MM.1S (cell line): ENCODE measurements at regions not wholly inside any gene's neighbourhood (a gene's known extent, or its start where the extent isn't known, plus 50 kb on each side); places are given as distances from the start of the nearest gene placed in this dataset.

Experiments
- DNase-seq: peaks from one replicate; pipeline ENCODE4 v3.0.0-alpha.2; 2015
- H2AFZ ChIP-seq: fragments of 300-600 bp; sonication (generic); 2 replicates; pipeline ENCODE4 v1.6.0; 2016; ENCODE audit warnings: antibody characterized with exemption, low read length
- H3F3A ChIP-seq: fragments of 300-600 bp; sonication (generic); 2 replicates; pipeline ENCODE4 v1.6.1; 2016; ENCODE audit warnings: mild to moderate bottlenecking, antibody characterized with exemption, low read length, moderate library complexity, mixed read lengths; ENCODE audit not compliant: insufficient read depth
- H3K27ac ChIP-seq: fragments of 300-600 bp; sonication (generic); 2 replicates; pipeline ENCODE4 v1.5.1; 2016; ENCODE audit warnings: mild to moderate bottlenecking, low read length
- H3K27me3 ChIP-seq: fragments of 300-600 bp; sonication (generic); replicated peaks from 2 replicates; pipeline ENCODE4 v1.6.0; 2016; ENCODE audit warnings: low read length; ENCODE audit not compliant: insufficient read depth
- H3K36me3 ChIP-seq: fragments of 300-600 bp; sonication (generic); replicated peaks from 2 replicates; pipeline ENCODE4 v1.6.1; 2016; ENCODE audit warnings: mild to moderate bottlenecking, low read length, mixed read lengths; ENCODE audit not compliant: insufficient read depth
- H3K4me1 ChIP-seq: fragments of 300-600 bp; sonication (generic); 2 replicates; pipeline ENCODE4 v1.6.1; 2016; ENCODE audit warnings: low read length, mixed read lengths
- H3K4me2 ChIP-seq: fragments of 300-600 bp; sonication (generic); 2 replicates; pipeline ENCODE4 v1.6.0; 2016; ENCODE audit warnings: low read depth, low read length
- H3K4me3 ChIP-seq: fragments of 300-600 bp; sonication (generic); 2 replicates; pipeline ENCODE4 v1.5.1; 2016; ENCODE audit warnings: low read length, mixed read lengths
- H3K79me2 ChIP-seq: fragments of 300-600 bp; sonication (generic); 2 replicates; pipeline ENCODE4 v1.6.1; 2016; ENCODE audit warnings: mixed run types, low read length, mixed read lengths
- H3K9ac ChIP-seq: fragments of 300-600 bp; sonication (generic); 2 replicates; pipeline ENCODE4 v1.6.1; 2016; ENCODE audit warnings: low read length, mixed read lengths
- H3K9me2 ChIP-seq: fragments of 300-600 bp; sonication (generic); replicated peaks from 2 replicates; pipeline ENCODE4 v1.6.1; 2016; ENCODE audit warnings: mild to moderate bottlenecking, low read length, mixed read lengths; ENCODE audit not compliant: insufficient read depth
- H3K9me3 ChIP-seq: fragments of 300-600 bp; sonication (generic); replicated peaks from 2 replicates; pipeline ENCODE4 v1.6.1; 2016; ENCODE audit warnings: mild to moderate bottlenecking, low read length, mixed read lengths; ENCODE audit not compliant: insufficient read depth
- H4K20me1 ChIP-seq: fragments of 300-600 bp; sonication (generic); 2 replicates; pipeline ENCODE4 v1.6.1; 2016; ENCODE audit warnings: mild to moderate bottlenecking, low read length, moderate library complexity, mixed read lengths; ENCODE audit not compliant: insufficient read depth
- CTCF ChIP-seq: fragments of 300-600 bp; sonication (generic); IDR thresholded peaks from 2 replicates; pipeline ENCODE4 v1.5.1; 2016; ENCODE audit warnings: antibody characterized with exemption, low read length, mixed read lengths
- EZH2 ChIP-seq: fragments of 300-600 bp; sonication (generic); optimal IDR thresholded peaks from 2 replicates; pipeline ENCODE3; 2017; ENCODE audit warnings: low read depth, mild to moderate bottlenecking, antibody characterized with exemption, low read length, mixed read lengths
- EZH2phosphoT487 ChIP-seq: fragments of 300-600 bp; sonication (generic); IDR thresholded peaks from 2 replicates; pipeline ENCODE4 v1.6.1; 2018; ENCODE audit warnings: antibody characterized with exemption, low read length

GRCh38 chr9:81758123-81758797 lies 68.9 kb upstream of the TLE1 start:
- Histone ChIP-seq H3K4me3 (no peak overlapping the region), H3K27me3 (no peaks in the 10 kb centered on the region), H2AFZ (no peak overlapping the region), H3K4me2 (no peak overlapping the region), H3K79me2 (no peaks in the 10 kb centered on the region), H3K9me2 (no peaks in the 10 kb centered on the region), H3K36me3 (no peaks in the 10 kb centered on the region), H3K27ac (no peak overlapping the region), H3F3A (no peaks in the 10 kb centered on the region), H3K9me3 (no peaks in the 10 kb centered on the region), H4K20me1 (no peaks in the 10 kb centered on the region), H3K9ac (no peak overlapping the region), H3K4me1 (no peaks in the 10 kb centered on the region)
- TF ChIP-seq EZH2 (no peak), EZH2phosphoT487 (no peak)
- no peak for DNase-seq

- H3K27me3 ChIP-seq: no peaks in the 10 kb centered on the region
- H3K4me2 ChIP-seq: no peak overlapping the region
- H3K4me3 ChIP-seq: no peak overlapping the region
- TF ChIP-seq EZH2phosphoT487 (no peak), CTCF (no peak), EZH2 (no peak)
- H3K27ac ChIP-seq: no peak overlapping the region
- no peaks in the 10 kb centered on the region for H3K9me2 ChIP-seq
- H3K9ac ChIP-seq: no peak overlapping the region
- H2AFZ ChIP-seq: no peak overlapping the region
- H3K36me3 ChIP-seq: no peaks in the 10 kb centered on the region
- H3K4me1 ChIP-seq: no peaks in the 10 kb centered on the region
- no peak for DNase-seq
- no peaks in the 10 kb centered on the region for H3K9me3 ChIP-seq
- H3F3A ChIP-seq: no peaks in the 10 kb centered on the region
- no peaks in the 10 kb centered on the region for H4K20me1 ChIP-seq
- no peaks in the 10 kb centered on the region for H3K79me2 ChIP-seq
Measured at GRCh38 chr9:81759680-81760215, 70.4 kb upstream of the TLE1 start.

GRCh38 chr9:81767921-81768320 lies 78.6 kb upstream of the TLE1 start:
- Histone ChIP-seq H3K9me2 (no peaks in the 10 kb centered on the region), H3K27ac (no peak overlapping the region), H3K79me2 (no peaks in the 10 kb centered on the region), H3K4me3 (no peak overlapping the region), H3K36me3 (no peaks in the 10 kb centered on the region), H3K9me3 (no peaks in the 10 kb centered on the region), H3K9ac (no peak overlapping the region), H3K27me3 (no peaks in the 10 kb centered on the region), H3K4me1 (no peaks in the 10 kb centered on the region), H2AFZ (no peak overlapping the region), H3K4me2 (no peak overlapping the region), H3F3A (no peaks in the 10 kb centered on the region), H4K20me1 (no peaks in the 10 kb centered on the region)
- DNase-seq: no peak
- TF ChIP-seq CTCF (no peak), EZH2phosphoT487 (no peak), EZH2 (no peak)

DNA sequence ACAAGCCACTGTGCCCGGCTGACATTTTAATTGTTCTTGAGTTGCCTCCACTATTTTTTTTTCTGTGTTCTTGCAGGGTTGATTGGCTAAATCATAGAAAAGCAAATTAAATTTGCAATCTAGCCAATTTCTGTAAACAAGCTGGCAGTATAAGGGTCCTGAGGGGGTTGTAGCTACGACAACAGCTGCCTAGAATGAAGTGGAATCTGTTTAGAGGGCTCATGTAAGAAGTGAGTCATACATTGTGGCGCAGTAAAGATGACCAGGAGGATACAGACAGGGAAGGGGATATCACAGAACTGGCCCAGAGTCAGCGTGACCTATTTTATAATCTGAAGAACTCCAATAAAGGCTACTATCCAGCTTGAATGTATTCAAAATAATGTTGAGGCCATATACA lies 82.2 kb upstream of the TLE1 start:
- Histone ChIP-seq H3K4me1 (no peaks in the 10 kb centered on the region), H3K79me2 (no peaks in the 10 kb centered on the region), H3K9me2 (no peaks in the 10 kb centered on the region), H3K4me3 (no peak overlapping the region), H3K36me3 (no peaks in the 10 kb centered on the region), H3K27ac (no peak overlapping the region), H3K9ac (no peak overlapping the region), H3K4me2 (no peak overlapping the region), H3F3A (no peaks in the 10 kb centered on the region), H2AFZ (no peak overlapping the region), H3K9me3 (no peaks in the 10 kb centered on the region), H3K27me3 (no peaks in the 10 kb centered on the region), H4K20me1 (no peaks in the 10 kb centered on the region)
- TF ChIP-seq CTCF: no peak
- no peak for TF ChIP-seq EZH2phosphoT487
- TF ChIP-seq EZH2: no peak
- DNase-seq: no peak
